GM18867 (cell line): ENCODE measurements at regions not wholly inside any gene's neighbourhood (a gene's known extent, or its start where the extent isn't known, plus 50 kb on each side); places are given as distances from the start of the nearest gene placed in this dataset.

Experiments used
- ATAC-seq: cut with Tn5 transposase; IDR thresholded peaks from one replicate; pipeline ENCODE4 v1.9.1; 2021; ENCODE audit warnings: mild to moderate bottlenecking, moderate library complexity; ENCODE audit not compliant: unreplicated experiment

DNA sequence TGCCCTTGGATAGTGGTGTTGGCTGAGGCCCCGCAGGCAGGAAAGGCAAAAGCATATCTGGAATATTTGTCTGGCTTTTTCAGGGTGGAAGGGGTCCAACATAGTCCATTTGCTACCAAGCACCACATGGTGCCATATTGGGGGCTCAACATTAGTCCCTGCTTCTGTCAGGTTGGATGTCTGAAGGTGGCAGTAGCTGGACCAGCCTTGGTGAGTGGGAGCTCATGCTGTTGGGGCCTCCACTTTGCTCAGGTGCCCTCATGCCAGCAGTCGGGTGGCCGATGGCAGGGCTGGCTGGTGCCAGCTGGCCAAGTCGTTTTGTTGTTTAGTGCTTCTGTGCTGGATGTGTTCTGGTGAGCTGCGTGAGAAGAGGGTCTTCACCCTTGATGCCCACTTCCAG is 135.3 kb downstream of the PAPOLA start:
- ATAC-seq, result no peak

DNA sequence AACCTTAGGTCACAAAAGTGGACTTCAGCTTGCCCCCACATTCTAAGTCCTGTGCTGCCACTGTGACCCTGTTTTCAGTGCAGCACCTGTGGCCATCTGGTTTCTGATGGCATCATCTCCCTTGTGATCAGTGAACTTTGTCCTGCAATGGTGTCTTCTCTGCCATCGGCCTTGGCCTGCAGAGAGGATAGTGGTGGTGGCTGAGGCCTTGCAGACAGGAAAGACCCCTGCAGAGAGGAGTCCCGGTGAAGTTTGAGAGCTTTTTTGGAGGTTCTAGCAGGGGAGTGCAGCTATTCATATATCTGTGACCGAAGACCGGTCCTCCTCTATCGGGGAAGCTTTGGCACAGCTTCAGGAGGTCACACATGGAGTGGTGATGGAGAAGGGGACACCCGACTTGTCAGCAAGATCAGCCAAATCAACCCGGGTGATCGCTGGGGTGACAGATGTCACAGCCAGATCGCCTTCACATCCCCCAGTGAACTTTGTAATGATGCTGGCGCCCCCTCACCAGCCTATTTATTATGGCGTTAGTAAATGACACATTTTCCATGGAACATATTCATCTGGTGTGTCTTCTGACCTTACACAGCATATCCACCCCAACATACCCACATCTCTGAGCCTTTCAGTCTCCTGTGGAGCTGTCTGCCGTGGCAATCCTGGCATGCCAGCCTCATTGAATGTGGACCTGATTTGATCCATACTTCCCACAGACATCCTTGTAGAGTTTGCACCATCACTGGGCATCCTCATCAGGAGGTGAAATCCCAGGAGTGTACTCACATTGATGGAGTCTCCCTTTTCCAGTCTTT is 136.1 kb downstream of the PAPOLA start:
- no peak for ATAC-seq

DNA sequence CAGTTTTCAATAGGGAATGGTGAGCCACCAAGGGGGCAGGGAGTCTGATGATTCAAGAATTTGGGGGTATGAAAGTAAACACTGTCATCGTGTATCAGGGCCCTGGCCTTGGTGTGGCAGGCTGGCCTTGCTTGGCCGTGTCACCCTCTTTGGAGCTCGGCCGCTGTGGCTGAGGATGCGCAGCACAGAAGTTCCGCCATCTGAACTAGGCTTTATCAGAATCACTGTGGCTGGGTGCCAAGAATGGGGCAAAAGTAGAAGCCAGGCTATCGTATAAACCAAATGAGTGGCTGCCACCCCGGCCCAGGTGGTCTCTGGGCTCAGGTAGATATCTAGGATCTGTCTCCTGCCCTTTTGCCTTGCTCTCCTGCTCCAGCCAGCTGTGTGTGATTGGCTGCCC is 137.4 kb downstream of the PAPOLA start:
- no peak for ATAC-seq

DNA sequence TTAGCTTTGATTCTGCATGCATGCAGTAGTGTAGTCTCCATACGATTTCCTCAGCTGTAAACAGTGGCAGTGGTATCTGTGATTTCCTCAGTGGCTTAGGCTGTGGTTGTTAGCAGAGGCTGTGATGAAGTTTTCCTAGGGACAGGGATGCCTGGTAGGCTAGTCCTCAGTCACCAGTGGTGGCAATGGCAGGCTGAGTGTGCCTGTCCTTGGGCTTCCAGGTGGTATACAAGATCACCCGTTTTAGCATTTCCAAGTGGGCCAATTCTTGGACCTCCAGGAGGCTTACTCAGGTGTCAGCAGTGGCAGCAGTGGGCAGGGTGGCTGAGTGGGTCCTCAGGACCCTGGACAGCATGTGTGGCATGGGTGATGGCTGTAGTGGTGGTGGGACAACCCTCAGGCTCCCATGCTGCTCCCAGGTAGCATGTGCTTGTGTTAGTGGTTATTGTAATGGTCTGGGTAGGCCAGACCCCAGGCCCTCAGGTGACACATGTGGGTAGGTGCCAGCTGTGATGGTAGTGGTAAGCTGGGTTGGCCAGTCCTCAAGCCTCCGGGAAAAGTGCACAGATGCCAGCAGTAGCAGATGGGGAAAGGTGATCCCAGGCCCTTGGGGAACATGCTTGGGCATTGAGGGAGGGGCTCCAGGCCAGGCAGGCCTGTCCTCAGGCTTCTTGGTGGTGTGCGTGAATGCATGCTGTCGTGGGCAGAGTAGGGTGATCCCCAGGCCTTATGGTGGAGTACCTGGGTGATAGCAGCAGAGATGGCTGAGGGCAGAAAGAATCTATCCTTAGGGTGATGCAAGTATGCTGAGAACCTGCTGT is 146.5 kb downstream of the PAPOLA start:
- no peak for ATAC-seq

DNA sequence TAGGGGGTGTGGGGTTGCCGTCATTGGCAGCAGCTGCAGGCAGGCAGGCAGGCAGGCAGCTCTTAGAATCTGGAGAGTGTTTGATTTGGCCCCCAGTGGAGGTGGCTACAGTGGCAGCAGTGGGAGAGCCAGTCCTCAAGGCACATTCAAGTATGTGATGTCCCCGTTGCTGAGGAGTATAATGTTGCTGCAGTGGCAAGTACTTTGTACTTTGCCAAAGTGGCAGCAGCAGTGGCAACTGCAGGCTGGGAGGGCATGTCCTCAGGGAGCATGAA is 147.1 kb downstream of the PAPOLA start:
- ATAC-seq, result no peak

DNA sequence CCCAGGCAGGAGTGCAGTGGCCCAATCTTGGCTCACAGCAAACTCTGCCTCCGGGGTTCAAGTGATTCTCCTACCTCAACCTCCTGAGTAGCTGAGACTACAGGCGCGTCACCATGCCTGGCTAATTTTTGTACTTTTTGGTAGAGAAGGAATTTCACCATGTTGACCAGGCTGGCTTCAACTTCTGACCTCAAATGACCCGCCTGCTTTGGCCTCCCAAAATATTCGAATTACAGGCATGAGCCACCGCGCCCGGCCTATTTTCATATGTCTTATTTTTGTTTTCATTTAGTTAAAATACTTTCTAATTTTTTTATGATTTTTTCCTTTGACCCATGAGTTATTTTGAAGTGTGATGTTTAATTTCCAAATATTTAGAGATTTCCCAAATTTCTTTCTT is 143.6 kb upstream of the VRK1 start:
- no peak for ATAC-seq

DNA sequence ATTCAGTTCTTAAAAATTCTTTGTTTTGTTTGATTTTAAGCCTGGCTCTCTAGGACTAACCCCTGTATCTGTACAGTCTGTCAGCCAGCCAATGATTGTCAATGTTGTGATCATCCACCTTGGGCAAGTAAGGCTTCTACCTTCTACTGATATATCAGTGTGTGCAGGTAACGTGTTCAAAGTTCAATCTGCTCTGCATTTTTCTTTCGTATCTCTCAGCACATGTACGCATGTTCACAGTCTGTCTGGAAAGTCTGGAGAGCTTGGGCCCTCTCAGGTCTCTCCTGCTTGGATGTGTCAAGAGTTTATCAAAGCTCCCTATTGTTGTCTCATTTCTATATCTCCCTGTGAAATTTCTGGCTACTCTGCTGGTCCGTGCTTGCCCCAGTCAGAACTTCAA is 138.6 kb upstream of the VRK1 start:
- no peak for ATAC-seq

DNA sequence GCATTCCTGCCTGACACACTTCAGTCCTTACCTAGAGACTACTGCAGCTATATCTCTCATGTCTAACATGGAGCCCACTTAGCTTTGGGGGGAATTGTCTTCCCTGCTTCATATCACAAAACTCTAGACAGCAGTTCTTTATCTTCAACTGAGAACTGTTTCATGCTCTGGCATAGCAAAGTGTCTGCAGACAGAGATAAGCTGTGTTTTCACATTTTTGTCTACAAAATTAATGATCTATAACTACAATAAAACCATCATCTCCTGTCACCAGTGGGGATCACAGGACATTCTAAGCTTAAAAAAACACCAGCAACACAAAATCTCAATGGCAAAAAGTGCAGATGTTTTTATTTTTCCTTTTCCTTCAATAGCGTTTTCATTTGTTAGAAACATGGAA is 137.1 kb upstream of the VRK1 start:
- no peak for ATAC-seq

DNA sequence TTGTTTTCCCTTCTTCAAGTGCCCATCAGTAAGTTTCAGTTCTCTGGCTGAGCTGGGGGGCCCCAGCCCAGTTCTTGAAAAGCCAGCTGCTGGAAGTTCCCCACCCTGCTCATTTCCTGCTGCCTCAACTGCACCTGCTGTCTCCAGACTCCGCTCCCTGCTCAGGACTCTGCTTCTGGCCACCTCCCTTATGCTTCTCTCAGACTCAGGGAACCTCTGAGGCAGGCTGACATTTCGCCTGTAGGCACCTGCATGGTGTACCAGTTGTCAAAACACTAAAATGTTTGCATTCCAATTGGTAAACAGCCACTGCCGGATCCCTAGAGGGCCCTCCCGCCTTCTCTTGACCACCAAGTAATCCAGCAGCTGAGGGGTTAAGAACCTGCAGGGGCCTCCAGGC is 136.5 kb upstream of the VRK1 start:
- no peak for ATAC-seq

DNA sequence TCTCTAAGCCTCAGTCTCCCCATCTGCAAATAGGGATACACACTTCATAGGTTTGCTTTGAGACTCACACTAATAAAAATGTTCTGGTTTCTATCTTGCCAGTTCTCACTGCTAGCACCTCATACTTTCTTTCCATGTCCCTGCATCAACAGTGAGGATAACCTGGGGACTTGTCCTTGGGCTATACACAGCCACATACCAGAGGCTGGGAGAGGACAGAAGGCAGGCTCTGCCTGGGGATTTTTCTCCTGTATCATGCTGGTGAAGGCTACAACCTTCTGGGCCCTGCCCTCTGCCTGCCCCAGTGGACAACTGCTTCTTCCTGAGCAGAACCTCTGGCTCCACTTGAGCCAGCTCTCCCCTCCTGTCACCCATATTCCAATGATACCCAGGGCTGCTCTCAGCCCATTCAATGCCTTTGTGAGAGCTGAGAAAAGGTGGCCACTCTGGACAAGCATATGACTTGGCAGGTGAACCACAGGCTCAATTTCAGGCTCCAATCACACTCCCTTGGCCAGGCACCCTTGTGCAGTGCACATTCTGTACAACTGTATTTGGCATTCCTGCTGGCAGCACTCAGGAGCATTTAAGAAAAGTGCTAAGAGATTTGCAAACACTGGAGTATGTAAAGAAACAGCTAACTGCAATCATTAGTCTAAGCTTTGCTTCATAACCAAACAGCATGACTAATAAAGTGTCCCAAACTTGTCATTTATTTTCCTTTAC is 135.8 kb upstream of the VRK1 start:
- ATAC-seq, result no peak

DNA sequence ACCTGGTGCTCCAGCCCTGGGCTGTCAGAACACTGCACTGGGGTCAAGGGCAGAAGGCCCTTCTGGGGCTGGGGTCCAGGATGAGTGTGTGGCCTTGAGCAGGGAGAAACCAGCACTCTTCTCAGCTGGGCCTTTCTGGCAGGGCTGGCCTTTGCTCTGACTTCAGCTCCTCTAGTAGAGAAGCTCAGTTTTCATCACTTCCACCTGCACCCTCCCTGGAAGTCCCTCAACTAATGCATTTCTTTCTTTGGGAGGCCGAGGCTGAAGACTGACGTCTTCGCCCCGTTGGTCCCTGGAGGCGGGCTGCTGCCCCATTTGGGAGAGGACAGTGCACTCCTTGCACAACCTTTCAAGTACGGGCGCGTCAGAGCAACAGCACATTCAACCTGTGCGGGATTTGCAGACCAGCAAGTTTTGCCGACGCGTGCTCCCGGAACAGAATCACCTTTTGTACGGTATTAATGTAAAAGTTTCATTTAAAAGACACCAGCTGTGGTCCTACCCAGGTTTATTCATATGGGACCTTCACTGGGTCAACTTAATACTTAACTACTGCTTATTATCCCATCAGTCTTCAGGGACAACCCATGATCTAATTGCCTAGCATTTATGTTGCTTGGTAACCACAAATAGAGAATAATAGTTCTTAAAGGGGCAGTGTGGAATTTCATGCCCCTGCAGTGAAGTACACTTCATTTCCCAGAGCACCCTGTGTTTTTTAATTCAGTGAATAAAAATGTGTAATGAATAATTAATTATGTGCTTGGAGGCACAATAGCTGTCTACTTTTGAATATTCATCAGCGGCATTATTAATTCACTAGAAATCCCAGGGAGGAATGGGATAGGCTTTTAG is 134.8 kb upstream of the VRK1 start:
- ATAC-seq, result no peak

DNA sequence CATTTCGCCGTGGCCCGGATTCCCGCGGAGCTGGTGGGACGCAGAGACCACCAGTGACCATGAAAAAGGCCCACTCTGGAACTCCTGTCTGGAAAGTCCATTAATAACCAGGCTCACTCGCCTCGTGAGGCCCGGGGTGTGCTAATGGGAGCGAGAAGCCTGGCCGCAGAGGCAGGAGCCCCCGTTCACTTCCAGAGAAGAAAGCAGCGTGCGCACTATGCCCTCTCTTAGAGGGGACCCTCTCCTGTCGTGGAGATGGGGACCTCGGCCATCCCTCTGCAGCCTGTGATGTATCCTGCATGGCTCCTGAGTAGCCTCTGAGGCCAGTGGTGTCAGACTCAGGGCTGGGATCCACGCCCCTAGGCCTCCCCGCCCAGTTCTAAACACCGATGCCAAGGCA is 134.1 kb upstream of the VRK1 start:
- no peak for ATAC-seq

DNA sequence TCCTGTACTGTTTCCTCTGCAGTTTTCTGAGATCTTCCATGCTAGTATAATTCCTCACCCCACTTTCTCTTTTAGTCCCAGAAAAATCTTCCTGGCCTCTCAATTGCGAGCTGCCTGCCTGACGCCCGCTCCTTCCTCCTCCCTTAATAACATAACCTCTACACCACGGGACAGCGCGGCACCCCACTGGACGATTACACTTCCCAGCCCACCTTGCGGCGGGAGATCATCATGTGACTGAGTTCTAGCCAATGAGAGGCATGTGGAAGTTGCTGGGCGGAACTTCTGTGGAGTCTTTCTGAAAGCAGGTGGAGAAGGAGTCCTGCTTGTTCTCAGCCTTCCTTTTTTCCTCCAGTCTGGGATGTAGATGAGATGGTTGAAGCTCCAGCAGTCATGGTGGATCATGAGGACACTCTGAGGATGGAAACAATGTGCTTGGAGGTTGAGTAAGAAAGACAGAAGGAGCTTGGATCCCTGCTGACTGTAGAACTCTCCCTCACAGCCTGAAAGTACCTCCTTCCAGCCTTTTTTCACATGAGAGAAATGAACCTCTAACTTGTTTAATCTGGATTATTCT is 133.6 kb upstream of the VRK1 start:
- no peak for ATAC-seq

DNA sequence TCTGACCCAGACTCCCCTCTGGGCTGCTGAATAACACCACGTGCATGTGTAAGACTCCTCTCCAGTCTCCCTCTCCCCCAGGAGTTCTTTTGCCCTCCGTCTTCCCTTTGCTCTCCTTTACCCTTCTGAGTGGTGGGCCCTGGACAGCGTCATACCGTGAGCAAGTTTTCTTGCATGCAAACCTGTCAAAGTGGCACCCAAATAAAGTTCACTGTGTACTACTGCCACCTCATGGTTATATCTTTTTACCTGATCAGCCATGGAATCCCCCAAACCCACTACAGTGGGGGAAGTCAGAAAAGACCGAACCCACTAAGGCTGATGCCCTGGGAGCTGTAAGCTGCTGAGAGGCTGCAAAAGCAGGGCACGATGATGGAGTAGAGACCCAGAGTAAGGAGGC is 131.1 kb upstream of the VRK1 start:
- no peak for ATAC-seq

DNA sequence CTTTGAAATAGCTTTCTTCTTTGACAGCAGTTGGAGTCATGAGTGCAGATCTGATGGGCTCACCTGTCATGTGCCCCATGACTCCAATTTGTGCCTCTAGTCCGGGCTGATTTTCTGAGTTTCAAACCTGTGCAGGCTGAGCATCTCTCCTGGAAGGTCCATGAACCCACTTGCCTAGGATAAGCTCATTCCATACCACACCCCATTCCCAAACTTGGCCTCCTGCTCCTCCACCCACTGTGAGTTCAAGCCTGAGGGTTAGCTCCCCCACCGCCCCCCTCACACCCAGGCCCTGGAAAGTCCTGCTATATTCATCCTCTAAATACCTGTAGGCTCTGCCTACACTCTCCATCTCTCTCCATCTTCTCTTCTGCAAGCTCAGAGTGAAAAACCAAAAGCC is 126.8 kb upstream of the VRK1 start:
- ATAC-seq, result no peak

DNA sequence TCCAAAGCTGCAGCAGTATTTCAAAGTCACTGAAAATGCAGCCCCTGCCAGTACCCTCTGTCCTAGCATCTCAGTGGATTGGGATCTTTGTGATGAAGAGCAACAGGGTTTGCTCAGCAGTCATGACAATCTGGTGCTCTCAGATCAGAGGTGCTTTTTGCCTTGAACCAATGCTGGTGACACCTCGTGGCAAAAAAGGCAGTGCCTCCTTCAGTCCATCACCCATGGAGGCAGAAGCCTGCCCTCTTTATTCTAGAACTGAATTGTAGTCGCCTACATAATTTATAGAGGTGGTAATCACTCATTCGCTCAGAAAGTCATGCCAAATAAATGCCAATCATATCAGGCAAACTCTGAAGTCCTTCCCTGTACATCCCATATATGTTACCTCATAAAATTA is 126.0 kb upstream of the VRK1 start:
- ATAC-seq, result no peak

DNA sequence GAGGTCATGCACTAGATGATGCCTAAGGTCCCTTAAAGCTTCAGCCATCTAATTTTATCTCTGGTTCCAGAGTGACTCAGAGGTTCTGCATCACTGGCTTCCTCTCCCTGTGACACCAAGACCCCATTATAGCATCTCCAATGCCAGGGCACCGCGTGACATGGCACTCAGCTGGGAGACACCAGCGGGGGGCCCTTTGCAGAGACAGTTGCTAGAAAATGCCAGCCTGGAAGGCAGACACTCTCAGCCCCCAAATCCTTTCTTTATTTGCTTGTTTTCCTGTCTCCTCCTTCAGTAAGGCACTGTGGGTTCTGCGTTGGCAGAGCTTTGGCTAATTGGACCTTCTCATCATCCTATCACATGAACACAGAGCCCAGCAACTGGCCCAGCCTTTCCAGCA is 123.5 kb upstream of the VRK1 start:
- no peak for ATAC-seq

DNA sequence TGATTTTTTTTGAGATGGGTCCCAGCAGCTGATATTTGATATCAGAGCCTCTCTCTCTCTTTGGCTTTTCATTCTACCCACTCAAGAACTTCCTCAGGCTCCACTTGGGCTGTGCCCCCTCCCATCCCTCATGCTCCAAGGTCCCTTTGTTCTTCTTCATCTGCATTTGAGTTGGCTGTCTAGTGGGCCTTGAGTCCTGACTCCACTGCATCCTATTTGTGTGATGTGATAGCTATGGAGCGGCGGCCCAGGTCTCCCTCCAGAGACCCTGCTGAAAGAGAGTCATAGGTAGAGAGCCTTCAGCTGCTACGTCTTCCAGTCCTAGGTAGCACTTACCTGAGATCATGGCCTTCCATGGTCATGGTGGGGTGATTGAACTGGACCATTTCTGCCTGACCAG is 123.1 kb upstream of the VRK1 start:
- ATAC-seq, result no peak

DNA sequence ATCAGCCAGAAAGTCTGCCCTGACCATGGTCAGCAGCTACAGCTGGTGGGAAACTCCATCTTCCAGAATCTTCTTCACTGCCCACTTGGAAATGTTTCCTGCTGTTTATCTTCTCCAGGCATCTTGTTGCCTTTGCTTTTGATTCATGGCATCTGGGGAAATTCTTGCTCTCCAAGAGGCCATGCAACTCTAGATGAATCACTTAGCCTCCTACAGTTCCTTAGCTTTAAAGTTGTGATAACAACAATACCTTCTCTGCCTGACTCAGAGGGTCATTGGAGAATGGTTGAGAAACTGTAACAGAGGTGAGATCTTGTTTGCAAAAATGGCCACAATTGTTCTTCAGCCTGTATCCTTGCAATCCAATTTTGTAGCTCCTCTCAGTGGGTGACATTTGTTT is 121.0 kb upstream of the VRK1 start:
- no peak for ATAC-seq

DNA sequence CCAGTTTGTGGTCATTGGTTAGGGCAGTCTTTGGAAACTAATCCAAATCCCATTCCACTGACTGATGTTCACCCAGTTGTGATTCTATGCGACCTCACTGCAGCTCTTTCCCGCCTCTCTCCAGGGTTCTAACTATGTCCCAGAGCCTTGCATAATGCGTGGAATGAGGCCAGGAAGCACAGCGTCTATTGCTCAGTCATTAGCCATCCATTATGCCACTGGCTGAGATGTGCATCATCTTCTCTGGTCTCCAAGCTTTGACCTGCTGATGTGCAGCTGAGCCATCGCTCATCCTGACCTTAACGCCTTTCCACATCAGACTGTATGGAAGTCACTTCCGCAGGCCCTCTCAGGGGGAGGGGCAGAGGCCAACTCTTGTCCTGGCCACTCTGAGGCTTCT is 115.4 kb upstream of the VRK1 start:
- ATAC-seq, result no peak

DNA sequence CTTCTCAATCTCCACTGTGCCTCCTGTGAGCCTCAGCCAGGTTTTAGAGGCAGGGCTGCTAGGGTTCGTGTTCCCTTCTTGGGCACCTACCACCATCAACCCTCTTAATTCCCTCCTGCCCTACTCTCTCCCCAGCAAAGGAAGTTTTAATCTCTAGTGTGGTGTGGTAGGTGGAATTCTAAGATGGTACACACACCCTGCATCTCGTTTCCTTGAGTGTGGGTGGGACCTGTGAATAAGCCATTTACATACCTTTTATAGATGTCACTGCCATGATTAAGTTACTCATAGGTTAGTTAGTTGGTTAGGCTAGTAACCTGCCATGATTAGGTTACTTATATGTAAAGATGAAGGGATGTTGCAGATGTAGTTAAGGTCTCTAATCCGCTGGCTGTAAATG is 114.8 kb upstream of the VRK1 start:
- no peak for ATAC-seq
